ENCODE measurements at regions not wholly inside any gene's neighbourhood (a gene's known extent, or its start where the extent isn't known, plus 50 kb on each side); places are given as distances from the start of the nearest gene placed in this dataset.
"Not testable (repeated sequence)": the region's sequence is repeated elsewhere in the genome, so short reads cannot be mapped to it uniquely, and the experiment has no call there.

DNA sequence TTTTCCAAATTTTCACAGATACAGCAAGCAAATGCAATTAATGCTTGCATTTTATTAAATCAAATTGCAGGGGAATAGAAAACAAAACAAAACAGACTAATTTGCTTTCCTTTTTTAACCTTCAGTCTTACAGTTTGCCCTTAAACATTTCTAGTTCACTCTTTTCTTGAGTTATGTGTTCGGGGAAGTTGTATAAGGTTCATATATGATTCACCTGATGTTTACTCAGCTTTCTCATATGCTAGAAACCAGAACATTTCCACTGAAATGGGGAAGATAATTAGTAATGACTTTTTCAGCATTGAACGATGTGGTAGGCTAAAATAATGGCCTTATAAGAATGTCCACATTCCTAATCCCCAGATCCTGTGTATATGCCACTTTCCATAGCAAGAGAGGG lies 176.2 kb upstream of the NBPF9 start:
- DNase-seq, result not testable (repeated sequence)

DNA sequence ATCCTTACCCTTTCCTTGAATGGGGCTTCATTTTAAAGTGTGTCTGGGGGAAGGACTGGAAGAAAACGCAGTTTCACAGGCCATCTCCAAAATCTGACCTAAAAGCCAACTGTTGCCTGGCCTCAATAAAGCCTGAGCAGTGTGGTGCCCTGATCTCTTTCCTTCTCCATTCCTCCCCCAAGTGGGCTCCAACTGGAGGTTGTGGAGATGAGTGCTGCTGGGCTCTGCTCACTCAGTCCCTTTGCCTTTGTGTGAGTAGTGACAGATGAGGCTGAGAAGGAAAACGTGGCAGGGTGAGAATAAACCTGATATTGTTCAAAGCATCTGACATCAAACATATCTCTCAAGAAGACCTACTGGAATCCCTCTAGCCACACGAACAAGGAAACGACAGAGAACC lies 181.4 kb upstream of the NBPF9 start:
- not testable (repeated sequence) for DNase-seq

DNA sequence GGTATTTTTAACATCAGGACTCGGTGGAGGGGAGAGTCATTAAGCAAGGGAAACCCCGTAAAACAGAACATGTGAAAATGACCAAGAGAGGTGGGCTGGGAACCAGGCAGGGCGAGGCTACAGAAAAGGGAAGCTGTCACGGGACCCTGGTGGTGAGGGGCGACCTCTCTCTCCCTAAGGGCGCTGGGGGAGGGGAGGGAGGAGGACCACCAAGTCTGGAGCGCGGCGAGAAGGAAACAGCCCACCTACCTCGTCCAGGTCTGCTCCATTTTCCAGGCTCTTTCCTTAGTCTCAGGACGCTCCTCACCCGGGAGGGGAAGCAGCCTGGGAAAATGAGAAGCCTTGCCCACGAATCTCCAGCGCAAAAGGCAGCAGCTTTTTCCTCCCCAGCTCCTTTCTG lies 181.9 kb upstream of the NBPF9 start:
- DNase-seq, result not testable (repeated sequence)

DNA sequence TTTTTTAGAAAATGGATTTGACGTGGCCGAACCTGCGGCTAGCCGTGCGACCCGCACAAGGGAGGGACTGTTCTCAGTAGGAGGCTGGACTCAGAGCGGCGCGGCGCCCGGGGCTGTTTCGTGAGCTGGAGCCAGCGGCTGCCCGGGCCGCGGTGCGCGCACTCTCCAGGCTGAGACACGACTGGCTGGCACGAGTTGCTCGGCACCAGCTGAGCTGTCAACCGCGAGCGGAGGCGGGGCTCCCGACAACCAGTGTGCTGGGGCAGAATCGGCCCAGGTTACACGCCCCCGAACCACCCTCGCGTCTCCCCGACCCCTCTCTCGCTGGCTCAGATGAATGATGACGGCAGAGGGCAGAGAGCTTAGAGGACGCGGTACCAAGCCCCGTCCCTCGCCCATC lies 182.3 kb upstream of the NBPF9 start:
- DNase-seq, result not testable (repeated sequence)

DNA sequence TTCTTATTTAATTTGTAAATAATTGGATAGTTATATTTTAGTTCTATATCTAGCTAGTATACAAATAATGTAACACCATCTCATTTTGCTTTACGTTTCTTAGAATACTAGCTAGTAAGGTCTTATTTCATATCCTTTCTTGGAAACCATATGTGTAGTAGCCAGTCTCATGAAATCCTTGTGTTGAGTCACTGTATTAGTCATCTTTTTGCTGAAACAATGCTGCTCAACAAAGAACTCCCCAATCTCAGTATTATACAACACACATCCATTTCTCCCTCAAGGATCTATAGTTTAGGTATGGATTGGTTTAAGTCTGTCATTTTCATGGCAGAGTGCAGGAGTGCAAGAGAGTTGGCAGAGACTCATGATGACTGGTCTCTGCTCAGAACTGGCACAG lies 185.2 kb upstream of the NBPF9 start:
- not testable (repeated sequence) for DNase-seq

DNA sequence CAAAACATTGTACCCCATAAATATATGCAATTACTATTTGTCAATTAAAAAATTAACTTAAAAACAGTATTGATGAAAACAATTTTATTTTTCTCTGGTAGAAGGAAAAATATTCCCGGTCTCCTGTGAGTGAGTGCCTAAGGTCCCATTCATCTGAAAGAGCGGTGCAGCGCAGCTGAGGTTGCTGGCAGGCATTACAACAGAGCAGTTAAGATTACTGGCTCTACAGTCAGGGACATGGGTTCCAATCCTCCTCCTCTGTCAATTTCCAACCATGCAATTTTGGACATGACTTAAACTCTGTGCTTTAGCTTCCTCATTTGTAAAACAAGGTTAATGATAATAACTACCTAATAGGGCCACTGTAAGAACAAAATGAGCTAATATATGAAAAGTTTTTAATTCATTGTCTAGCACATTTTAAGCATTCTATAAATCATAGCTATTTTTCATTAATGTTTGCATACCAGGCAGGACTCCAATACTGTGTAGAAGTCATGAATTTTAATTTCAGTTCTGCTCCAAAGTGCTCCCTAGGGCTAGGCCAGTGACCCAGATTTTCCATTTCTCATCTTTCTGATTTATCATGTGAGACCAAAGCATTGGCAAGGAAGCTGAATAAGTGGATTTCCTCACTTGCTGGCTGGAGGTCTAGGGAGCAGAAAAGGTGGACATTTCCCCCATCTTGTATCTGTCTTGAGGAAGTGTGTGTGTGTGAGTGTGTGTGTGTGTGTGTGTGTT lies 174.2 kb upstream of the NBPF19 start:
- not testable (repeated sequence) for DNase-seq

DNA sequence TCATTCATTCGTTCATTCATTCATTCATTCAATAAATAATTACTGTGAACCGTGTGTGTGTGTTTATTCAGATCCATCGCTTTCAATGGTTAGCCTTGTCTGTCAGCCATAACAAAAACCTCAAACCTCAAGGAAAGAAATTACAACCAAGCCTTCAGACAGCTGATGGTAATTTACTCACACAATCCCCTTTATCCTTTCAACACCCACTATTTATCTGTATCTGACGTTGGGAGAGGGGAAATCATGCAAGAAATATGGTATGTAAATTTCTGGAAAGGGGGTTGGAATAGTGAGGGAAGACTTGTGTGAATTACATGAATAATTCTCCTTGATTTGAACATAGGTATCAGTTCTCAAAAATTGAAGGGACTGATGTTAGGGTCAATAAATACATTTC lies 173.6 kb upstream of the NBPF19 start:
- DNase-seq, result not testable (repeated sequence)

DNA sequence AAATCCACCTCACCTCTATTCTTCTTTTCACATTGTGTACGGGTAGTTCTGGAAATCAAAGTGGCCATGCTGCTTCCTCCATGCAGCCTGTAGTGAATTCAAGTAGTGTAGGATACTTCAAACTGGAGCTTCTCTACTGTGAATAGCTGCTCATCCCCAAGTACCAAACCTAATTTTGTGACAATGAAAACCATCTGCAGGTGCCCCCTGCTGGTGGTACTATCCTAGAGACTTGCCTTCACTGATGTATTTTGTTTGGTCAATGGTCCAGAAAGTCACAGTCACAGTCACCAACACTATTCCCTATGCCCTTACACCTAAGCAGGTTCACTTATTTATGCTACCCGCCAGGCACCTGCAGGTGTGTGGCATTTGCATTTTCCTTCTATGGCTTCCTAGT lies 170.0 kb upstream of the NBPF19 start:
- DNase-seq, result not testable (repeated sequence)

DNA sequence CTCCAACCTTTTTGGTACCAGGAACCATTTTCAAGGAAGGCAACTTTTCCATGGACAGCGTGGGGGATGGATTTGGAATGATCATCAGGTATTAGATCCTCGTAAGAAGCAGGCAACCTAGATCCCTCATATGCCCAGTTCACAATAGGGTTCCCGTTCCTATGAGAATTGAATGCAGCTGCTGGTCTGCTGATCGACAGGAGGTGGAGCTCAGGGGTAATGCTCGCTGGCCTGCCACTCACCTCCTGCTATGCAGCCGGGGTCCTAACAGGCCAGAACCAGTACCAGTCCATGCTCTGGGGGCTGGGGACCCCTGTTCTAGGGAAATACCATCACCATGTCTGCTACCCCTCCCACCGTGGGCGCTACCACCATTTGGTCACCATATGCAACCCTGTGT lies 167.2 kb upstream of the NBPF19 start:
- DNase-seq, result not testable (repeated sequence)

DNA sequence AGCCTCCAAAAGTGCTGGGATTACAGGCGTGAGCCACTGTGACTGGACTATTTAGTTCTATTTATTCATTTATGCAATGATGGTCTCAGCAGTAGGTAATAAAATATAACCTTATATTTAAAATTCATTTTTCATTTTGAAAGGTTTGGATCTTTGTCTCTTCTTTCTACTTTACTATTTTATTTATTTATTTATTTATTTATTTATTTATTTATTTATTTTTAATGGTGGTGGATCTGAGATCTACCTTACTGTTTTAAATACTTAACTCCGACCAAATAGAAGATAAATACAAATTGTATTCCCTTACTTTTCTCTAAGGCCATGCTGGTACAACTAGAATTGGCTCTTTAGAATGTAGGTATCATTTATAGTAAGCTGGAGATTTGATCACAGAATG lies 159.9 kb upstream of the NBPF19 start:
- DNase-seq, result not testable (repeated sequence)

DNA sequence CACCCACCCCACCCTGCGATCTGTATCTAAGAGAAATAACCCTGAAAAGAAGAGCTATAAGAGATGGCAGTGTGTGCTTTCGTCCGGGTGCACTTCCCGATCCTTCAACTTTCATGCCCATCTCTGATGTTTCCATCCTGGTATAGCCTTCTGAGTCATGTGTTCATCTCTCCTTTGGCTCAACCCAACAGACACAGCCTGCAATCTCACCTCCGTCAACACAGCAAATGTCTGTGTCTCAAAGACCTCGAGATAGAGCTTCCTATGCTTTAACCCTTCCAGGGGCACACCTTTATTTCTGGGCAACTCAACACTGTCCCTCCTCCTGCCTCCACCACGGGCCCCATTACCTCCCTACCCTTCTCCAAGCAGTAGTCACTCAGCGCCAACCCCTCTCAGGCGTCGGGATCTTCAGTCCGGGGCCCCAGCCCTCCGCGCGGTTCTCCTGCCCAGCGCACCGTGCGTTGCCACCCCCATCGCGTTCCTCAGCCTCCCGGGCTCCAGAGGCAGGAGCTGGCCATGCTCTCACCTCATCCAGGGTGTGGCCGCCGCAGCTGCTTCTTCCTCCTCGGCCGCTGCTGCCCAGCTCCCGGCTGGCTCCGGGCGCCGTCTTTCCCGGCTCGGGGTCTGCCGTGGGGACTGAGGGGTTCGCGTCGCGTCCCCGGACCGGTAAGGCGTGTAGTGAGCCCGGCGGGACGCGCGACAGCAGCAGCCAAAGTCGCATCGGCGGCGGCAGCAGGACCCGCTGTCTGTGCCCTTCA lies 153.7 kb upstream of the NBPF19 start:
- not testable (repeated sequence) for DNase-seq

DNA sequence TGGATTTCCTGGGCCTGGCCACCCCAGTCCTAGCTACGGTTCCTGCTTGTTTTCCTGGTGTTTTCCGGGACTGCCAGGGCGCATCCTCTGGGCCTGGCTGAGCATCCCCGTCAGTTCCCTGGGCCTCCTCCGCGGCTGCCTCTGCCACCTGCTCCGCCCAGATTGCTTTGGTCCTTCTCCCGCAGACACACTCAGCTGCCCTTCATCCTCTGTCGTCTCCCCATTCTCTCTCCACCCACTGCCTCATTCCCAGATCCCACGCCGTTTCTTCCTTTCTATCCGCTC lies 153.2 kb upstream of the NBPF19 start:
- DNase-seq, result not testable (repeated sequence)

DNA sequence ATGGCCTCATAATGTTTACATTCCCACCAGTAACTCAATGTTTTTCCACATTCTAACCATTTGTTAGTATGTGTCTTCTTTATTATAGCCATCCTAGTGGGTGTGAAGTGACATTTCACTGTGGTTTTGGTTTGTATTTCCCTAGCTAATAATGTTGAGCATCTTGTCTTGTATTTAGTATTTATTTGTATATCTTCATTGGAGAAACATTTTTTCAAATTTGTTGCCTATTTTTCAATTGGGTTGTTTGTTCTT lies 144.8 kb upstream of the NBPF19 start:
- not testable (repeated sequence) for DNase-seq

DNA sequence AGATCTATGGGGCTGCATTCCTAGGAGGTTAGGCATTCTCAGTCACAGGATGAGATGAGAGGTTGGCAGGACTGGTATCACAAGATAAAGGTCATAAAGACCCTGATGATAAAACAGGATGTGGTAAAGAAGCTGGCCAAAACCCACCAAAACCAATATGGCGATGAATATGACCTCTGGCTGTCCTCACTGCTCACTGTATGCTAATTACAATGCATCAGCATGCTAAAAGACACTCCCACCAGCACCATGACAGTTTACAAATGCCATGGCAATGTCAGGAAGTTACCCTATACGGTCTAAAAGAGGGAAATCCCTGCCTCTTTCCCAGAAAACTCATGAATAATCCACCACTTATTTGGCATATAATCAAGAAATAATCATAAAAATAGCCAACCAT lies 138.8 kb upstream of the NBPF19 start:
- not testable (repeated sequence) for DNase-seq

DNA sequence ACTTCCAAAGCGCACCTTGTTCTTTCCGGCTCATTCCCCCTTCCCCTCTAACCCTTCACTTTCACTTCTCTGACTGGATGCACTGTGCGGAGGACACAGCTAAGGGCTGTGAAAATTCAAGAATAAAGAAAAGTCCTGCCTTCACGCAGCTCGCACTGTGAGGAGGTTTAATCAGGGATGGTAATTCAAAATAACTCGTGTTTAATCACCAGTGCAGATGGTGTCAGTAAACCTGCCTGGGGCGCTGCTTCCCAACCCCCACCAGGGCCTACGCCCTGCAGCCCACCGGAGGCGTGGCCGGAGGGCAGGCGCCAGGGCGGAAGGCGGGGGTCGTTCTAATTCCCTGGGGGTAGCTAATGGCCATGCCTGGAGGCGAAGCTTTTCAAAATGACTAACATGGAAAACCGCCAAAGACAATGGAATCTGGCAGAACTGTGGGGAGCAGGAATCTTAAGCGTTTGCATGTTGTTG lies 136.6 kb upstream of the NBPF19 start:
- DNase-seq, result not testable (repeated sequence)

DNA sequence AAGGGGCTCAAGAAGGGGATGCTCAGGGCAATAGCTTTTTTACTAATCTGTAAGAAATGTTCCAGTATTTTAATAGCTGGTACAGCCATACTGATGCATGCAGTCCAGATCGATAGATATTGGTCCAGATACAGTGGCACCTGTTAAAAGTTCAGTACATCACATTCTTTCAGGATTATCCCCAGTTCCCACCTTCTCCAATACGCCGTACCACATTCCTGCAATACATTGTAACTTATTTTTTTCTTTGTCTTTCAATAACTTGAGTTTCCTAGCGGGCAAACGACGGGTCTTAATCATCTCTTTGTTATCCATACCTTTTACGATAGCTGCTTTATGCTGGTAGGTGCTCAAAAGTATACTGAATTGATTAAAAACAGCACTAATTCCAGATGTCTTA lies 136.1 kb upstream of the NBPF19 start:
- not testable (repeated sequence) for DNase-seq

DNA sequence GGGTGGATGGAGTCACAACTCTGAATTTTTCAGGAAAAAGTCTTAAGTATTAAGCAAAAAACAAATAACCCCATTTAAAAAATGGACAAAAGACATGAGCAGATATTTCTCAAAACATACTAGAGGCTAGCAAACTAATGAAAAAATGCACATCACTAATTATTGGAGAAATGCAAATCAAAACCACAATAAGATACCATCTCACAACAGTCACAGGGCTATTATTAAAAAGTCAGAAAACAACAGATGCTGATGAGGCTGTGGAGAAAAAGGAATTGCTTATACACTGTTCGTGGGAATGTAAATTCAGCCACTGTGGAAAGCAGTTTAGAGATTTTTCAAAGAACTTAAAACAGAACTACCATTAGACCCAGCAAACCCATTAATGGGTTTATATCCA lies 125.4 kb upstream of the NBPF19 start:
- not testable (repeated sequence) for DNase-seq

DNA sequence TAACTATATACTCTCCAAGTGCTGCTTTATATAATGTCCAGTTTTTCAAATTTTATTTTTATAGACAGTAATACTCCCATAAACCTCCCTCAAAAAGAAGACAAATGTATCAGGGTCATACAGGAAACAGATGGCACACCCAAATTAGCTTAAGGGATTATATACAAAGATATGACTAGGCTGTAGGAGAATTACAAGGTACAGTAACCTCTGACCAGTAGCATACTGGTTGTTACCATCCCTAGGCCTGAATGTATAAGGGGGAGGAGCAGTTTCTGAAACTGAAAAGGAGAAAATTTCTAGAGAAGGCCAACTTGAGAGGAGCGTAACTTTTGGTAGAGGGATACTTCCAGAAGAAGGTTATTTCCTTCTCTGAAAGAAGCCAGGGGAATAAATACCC lies 122.6 kb upstream of the NBPF19 start:
- not testable (repeated sequence) for DNase-seq

DNA sequence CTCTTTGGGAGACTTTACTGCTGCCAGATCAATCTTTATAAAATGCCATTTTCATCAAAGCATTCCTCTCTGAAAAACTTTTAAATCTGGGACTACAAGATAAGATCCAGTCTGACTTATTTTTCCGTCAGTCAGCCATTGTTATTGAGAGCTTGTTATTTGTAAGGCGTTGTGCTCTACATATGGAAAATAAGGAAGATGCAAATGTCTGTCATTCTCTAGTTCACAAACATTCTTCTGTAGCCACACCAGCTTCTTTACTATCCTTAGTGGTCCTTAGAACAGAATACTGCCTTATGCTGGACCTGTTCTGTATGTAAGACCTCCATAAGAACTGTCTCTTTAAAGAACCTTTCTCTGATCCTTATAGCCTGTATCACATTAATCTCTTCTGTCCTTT lies 120.3 kb upstream of the NBPF19 start:
- not testable (repeated sequence) for DNase-seq

DNA sequence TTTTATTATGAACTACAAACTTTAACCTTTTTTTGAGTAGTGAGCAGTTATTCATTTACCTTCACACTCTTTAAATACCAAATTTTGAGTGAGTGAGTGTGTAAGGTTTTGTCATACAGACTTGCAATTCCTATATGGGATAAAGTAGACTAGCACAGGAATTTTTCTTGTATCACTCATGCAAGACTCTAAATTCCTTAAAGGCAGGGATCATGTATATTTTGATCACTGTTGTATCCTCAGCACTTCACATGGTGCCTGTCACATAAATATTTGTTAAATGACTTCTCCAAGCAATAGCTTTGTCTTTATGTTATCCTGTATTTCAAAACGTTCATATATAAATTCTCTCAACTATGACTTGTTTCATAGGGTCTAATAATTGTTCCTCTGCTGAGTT lies 119.1 kb upstream of the NBPF19 start:
- not testable (repeated sequence) for DNase-seq

DNA sequence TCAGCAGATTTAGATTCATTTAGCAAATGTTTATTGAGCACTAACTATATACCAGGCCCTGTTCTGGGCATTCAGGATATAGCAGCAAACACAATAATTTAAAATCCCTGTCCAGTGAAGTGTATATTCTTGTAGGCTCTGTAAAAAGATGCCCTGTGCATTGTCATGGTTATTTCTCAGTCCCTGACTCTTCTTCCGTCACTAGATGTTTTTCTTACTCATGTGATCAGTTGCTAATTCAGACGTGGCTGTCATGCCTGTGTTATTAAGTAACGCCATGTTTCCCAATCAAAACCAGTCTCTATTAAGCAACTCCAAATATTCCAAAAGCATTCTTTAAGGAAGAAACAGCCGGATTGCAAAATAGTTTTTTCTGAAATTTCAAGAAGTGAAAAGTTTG lies 118.7 kb upstream of the NBPF19 start:
- not testable (repeated sequence) for DNase-seq

DNA sequence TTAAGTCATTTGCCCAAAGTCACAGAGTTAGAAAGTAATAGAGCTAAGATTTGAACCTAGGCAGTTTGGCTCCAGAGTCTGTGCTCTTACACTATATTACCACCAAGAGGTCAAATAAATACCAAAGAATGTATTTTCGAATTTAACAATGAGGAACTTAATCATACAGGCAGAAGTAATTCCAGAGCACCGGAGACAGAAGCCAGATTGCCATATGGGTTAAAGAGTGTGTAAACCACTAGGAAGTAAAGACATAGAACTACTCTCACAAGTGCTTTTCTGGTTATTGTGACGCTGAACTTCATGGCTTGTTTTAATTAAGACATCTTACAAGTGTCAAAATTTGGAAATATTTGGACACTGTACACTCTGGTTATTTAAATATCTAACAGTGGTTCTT lies 114.5 kb upstream of the NBPF19 start:
- not testable (repeated sequence) for DNase-seq

DNA sequence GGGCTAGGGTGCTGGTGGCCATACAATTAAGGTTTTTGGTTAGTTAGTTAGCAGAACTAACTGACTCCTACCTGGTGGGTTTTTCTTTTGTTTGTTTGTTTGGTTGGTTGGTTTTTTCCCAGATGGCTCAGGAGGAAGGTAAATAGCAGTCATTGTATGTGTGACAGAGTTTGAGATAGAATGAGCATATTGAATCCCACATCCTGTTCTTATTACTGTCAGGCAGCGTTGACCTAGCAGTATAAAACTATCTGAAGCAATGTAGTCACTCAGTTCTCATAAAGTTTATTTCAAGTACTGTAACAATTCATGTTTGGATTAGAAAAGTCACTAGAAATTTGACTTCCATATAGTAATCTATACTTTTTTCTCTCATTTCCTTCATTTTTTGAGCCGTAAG lies 113.5 kb upstream of the NBPF19 start:
- not testable (repeated sequence) for DNase-seq

DNA sequence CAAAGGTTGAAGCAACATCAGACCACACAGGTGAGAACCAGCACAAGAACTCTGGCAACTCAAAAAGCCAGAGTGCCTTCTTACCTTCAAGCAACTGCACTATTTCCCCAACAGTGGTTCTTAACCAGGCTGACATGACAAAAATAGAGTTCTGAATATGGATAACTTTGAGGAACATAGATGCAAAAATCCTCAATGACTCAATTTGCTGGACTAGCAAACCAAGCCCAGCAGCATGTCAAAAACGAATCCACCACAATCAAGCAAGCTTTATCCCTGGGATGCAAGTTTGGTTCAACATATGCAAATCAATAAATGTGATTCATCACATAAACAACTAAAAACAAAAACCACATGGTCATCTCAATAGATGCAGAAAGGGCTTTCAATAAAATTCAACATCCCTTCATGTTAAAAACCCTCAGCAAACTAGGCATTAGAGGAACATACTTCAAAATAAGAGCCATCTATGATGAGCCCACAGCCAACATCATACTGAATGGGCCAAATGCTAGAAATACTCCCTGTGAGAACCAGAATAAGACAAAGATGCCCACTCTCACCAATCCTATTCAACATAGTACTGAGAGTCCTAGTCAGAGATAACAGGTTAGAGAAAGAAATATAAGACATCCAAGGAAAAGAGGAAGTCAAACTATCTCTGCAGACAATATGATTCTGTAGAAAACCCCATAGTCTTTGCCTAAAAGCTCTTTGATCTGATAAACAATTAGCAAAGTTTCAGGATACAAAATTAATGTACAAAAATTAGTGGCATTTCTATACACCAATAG lies 110.5 kb upstream of the NBPF19 start:
- DNase-seq, result not testable (repeated sequence)
